ENCODE measurements at regions not wholly inside any gene's neighbourhood (a gene's known extent, or its start where the extent isn't known, plus 50 kb on each side); places are given as distances from the start of the nearest gene placed in this dataset.
A peak's percentile ranks its signal among the peaks of the same experiment; 100 is the strongest.

DNA sequence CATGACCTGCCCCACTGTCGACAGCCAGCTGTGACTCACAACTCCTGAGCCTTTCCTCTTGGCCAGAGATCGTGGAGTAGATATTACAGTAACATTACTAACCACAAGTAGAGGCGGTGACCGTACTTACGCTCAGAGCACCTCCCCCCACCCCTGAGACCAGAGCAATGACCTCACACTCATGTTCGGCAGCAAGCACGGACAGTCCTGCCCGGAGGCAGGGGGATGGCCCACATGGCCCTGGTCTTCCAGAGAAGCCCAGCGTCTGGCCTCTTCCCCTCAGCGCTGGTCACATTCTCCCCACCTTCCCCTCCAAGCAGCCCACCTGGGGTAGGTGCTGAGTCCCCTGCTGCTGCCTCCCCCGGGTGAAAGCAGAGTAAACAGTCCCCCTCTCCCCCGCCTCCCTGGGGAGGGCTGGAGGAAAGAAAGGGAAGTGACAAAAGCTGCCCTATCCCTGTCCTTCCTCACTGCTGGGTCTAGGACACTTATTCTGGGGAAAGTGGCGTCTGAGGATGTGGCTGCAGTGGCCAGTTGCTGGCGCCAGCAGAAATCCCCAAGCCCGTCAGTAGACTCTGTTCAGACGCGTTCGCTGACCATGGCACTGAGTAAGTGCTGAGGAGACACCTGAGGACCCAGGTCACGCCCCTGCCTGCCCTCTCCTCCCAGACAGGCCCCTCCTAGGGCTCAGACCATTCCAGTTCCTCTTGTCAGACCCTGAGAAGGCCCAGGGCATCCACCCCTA is 68.5 kb downstream of the MRPL14 start (continued):
- TF ChIP-seq RBFOX2 (IDR thresholded peaks at IDR 0.05; ENCODE audit: low read depth, low read length) (peak; percentile 93), CUX1 (CRISPR knock-in tag; IDR thresholded peaks at IDR 0.05) (peak; percentile 96), MTA1 (IDR thresholded peaks at IDR 0.05; ENCODE audit: borderline replicate concordance) (peak; percentile 95), CCAR2 (IDR thresholded peaks at IDR 0.05; ENCODE audit: low read depth, low read length) (no peak), ZNF695 (CRISPR knock-in tag; IDR thresholded peaks at IDR 0.05) (0 out of 2 replicates have a peak, but pooled peaks have one; percentile 10), NR0B1 (IDR thresholded peaks at IDR 0.05; ENCODE audit: partially characterized antibody) (no peak), MEIS2 (IDR thresholded peaks at IDR 0.05; ENCODE audit: partially characterized antibody) (no peak), CTCFL (IDR thresholded peaks at IDR 0.05; ENCODE audit: borderline replicate concordance, insufficient read depth, low read depth, low read length, poor library complexity, severe bottlenecking) (no peak)
- TF ChIP-seq, protein P1, sequence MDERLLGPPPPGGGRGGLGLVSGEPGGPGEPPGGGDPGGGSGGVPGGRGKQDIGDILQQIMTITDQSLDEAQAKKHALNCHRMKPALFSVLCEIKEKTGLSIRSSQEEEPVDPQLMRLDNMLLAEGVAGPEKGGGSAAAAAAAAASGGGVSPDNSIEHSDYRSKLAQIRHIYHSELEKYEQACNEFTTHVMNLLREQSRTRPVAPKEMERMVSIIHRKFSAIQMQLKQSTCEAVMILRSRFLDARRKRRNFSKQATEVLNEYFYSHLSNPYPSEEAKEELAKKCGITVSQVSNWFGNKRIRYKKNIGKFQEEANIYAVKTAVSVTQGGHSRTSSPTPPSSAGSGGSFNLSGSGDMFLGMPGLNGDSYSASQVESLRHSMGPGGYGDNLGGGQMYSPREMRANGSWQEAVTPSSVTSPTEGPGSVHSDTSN (CRISPR knock-in tag; IDR thresholded peaks at IDR 0.05; ENCODE audit: low read depth), result no peak
- TF ChIP-seq, protein P1 (tag; conservative IDR thresholded peaks at IDR 0.05; ENCODE audit: low read depth), result 0 out of 2 replicates have a peak, but pooled peaks have one; percentile 33
- TF ChIP-seq, protein P2, sequence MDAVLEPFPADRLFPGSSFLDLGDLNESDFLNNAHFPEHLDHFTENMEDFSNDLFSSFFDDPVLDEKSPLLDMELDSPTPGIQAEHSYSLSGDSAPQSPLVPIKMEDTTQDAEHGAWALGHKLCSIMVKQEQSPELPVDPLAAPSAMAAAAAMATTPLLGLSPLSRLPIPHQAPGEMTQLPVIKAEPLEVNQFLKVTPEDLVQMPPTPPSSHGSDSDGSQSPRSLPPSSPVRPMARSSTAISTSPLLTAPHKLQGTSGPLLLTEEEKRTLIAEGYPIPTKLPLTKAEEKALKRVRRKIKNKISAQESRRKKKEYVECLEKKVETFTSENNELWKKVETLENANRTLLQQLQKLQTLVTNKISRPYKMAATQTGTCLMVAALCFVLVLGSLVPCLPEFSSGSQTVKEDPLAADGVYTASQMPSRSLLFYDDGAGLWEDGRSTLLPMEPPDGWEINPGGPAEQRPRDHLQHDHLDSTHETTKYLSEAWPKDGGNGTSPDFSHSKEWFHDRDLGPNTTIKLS (IDR thresholded peaks at IDR 0.05; ENCODE audit: borderline replicate concordance, low read depth), result peak; percentile 75; the same call in 1 of the 2 replicates

Data from K562 (cell line).